ENCODE measurements at regions not wholly inside any gene's neighbourhood (a gene's known extent, or its start where the extent isn't known, plus 50 kb on each side); places are given as distances from the start of the nearest gene placed in this dataset.

DNA sequence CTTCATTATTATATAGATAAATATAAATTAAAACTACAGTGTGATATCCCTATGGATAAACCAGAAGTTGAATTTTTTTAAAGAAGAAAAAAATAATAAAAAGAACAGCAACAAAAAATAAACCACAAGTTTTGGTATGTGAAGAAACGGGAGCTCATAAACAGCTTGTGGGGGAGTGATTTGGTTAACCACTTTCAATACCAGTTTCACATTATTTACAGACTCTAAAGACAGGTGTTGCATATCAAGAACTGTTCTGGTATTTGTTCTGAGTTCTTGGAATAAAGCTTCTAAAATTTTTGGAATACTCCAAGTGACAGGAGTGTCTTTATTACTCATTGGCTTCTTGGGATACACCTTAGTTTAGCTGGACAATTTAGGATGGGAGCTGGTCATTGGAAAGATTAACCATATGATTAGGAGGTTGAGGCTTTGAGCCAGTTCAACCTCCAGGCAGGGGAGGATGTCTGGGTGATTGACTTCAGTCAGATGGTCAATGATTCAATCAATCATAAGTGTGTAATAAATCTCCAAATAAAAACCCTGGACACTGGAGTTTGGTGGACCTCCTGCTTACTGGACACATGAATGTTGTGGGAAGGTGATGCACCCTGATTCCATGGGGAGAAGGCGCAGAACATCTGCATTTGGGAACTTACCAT, 2223.1 kb upstream of the C9orf72 start:
- Histone ChIP-seq H3K4me1 (ENCODE audit: control insufficient read depth, extremely low read depth, insufficient read depth, low read length) (no peaks in the 10 kb centered on the region), H3K4me3 (ENCODE audit: control insufficient read depth in 2 of 3, extremely low read depth in 1 of 3, insufficient read depth in 2 of 3, low read depth in 1 of 3, low read length in 3 of 3) (no peak overlapping the region), H3K27ac (ENCODE audit: control insufficient read depth, insufficient read depth, low read length) (no peak overlapping the region), H4K20me1 (ENCODE audit: control insufficient read depth, extremely low read depth, insufficient read depth, low read length) (no peaks in the 10 kb centered on the region), H2AFZ (ENCODE audit: control insufficient read depth, low read length) (no peak overlapping the region), H3K4me2 (ENCODE audit: control insufficient read depth, extremely low read depth, insufficient read depth, low read depth, low read length) (no peak overlapping the region), H3K9me1 (ENCODE audit: control insufficient read depth, extremely low read depth, insufficient read depth, low read length) (no peaks in the 10 kb centered on the region), H3K36me3 (ENCODE audit: control insufficient read depth in 2 of 2, extremely low read depth in 1 of 2, insufficient read depth in 2 of 2, low read length in 2 of 2) (no peaks in the 10 kb centered on the region), H3K27me3 (ENCODE audit: control insufficient read depth, extremely low read depth, insufficient read depth, low read length) (no peaks in the 10 kb centered on the region), H3K9me3 (ENCODE audit: control insufficient read depth, low read depth, low read length) (no peaks in the 10 kb centered on the region), H3K9ac (ENCODE audit: control insufficient read depth, extremely low read depth, insufficient read depth, low read length) (no peak overlapping the region), H3K79me2 (ENCODE audit: control insufficient read depth, insufficient read depth, low read length) (no peaks in the 10 kb centered on the region)
- DNase-seq (ENCODE audit: low read depth, low spot score) (no peak), FAIRE-seq (no peak)
- TF ChIP-seq EZH2 (IDR thresholded peaks at IDR 0.05; ENCODE audit: low read length), result no peak
- TF ChIP-seq, protein P1, sequence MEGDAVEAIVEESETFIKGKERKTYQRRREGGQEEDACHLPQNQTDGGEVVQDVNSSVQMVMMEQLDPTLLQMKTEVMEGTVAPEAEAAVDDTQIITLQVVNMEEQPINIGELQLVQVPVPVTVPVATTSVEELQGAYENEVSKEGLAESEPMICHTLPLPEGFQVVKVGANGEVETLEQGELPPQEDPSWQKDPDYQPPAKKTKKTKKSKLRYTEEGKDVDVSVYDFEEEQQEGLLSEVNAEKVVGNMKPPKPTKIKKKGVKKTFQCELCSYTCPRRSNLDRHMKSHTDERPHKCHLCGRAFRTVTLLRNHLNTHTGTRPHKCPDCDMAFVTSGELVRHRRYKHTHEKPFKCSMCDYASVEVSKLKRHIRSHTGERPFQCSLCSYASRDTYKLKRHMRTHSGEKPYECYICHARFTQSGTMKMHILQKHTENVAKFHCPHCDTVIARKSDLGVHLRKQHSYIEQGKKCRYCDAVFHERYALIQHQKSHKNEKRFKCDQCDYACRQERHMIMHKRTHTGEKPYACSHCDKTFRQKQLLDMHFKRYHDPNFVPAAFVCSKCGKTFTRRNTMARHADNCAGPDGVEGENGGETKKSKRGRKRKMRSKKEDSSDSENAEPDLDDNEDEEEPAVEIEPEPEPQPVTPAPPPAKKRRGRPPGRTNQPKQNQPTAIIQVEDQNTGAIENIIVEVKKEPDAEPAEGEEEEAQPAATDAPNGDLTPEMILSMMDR (optimal IDR thresholded peaks at IDR 0.05 in 1 of 3, IDR thresholded peaks at IDR 0.05 in 1 of 3, conservative IDR thresholded peaks at IDR 0.05 in 1 of 3; ENCODE audit: extremely low read depth in 1 of 3, insufficient read depth in 2 of 3, low read length in 3 of 3), result no peak
- dilution Hi-C loops (cut with MboI; ENCODE audit: extremely low pct_ligation_motif_present, low sequenced_read_pairs), result no loop called here

DNA sequence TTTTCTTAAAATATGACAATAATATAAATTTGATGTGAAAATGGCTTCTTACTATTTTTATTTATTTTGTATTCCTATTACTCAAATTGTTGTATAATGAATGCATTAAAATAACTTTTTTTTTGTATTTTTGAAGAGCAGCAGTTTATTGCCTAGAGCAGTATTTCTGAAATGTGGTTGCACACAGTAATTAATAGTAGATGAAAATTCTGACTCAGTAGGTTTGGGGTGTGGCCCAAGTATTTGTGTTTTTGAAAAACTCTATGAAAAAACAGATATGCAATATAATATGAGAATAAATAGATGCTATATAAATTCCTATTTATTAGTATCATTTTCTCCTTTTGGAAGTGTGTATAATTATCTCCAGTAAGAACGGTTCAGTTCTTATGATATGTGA, 2225.3 kb upstream of the C9orf72 start:
- H3K4me1 ChIP-seq (ENCODE audit: control insufficient read depth, extremely low read depth, insufficient read depth, low read length), result peaks cover 4% of the 10 kb centered on the region
- H3K9me1 ChIP-seq (ENCODE audit: control insufficient read depth, extremely low read depth, insufficient read depth, low read length), result no peaks in the 10 kb centered on the region
- FAIRE-seq (no peak), DNase-seq (ENCODE audit: low read depth, low spot score) (no peak)
- H3K4me2 ChIP-seq (ENCODE audit: control insufficient read depth, extremely low read depth, insufficient read depth, low read depth, low read length), result no peak overlapping the region
- H3K9me3 ChIP-seq (ENCODE audit: control insufficient read depth, low read depth, low read length), result no peaks in the 10 kb centered on the region
- no peaks in the 10 kb centered on the region for H3K79me2 ChIP-seq (ENCODE audit: control insufficient read depth, insufficient read depth, low read length)
- H4K20me1 ChIP-seq (ENCODE audit: control insufficient read depth, extremely low read depth, insufficient read depth, low read length), result no peaks in the 10 kb centered on the region
- dilution Hi-C loops (cut with MboI; ENCODE audit: extremely low pct_ligation_motif_present, low sequenced_read_pairs), result no loop called here
- no peak overlapping the region for H2AFZ ChIP-seq (ENCODE audit: control insufficient read depth, low read length)
- H3K27me3 ChIP-seq (ENCODE audit: control insufficient read depth, extremely low read depth, insufficient read depth, low read length), result no peaks in the 10 kb centered on the region
- H3K36me3 ChIP-seq (ENCODE audit: control insufficient read depth in 2 of 2, extremely low read depth in 1 of 2, insufficient read depth in 2 of 2, low read length in 2 of 2), result no peaks in the 10 kb centered on the region
- no peak for TF ChIP-seq EZH2 (IDR thresholded peaks at IDR 0.05; ENCODE audit: low read length)
- TF ChIP-seq, protein P1 (optimal IDR thresholded peaks at IDR 0.05 in 1 of 3, IDR thresholded peaks at IDR 0.05 in 1 of 3, conservative IDR thresholded peaks at IDR 0.05 in 1 of 3; ENCODE audit: extremely low read depth in 1 of 3, insufficient read depth in 2 of 3, low read length in 3 of 3), result no peak
- no peak overlapping the region for H3K9ac ChIP-seq (ENCODE audit: control insufficient read depth, extremely low read depth, insufficient read depth, low read length)
- H3K27ac ChIP-seq (ENCODE audit: control insufficient read depth, insufficient read depth, low read length), result no peak overlapping the region
- H3K4me3 ChIP-seq (ENCODE audit: control insufficient read depth in 2 of 3, extremely low read depth in 1 of 3, insufficient read depth in 2 of 3, low read depth in 1 of 3, low read length in 3 of 3), result no peak overlapping the region

Measured in keratinocyte (primary cell).